ENCODE measurements at regions not wholly inside any gene's neighbourhood (a gene's known extent, or its start where the extent isn't known, plus 50 kb on each side); places are given as distances from the start of the nearest gene placed in this dataset.

- TF ChIP-seq SIN3A (conservative IDR thresholded peaks at IDR 0.05 in 1 of 2, IDR thresholded peaks at IDR 0.05 in 1 of 2; ENCODE audit: low read depth in 1 of 2, low read length in 2 of 2) (no peak), KDM4A (IDR thresholded peaks at IDR 0.05; ENCODE audit: low read depth, low read length, severe bottlenecking) (no peak), BRCA1 (IDR thresholded peaks at IDR 0.05; ENCODE audit: low read depth, low read length) (no peak), CBX8 (IDR thresholded peaks at IDR 0.05; ENCODE audit: borderline replicate concordance, low read depth, low read length) (no peak), RAD21 (IDR thresholded peaks at IDR 0.05 in 1 of 2, conservative IDR thresholded peaks at IDR 0.05 in 1 of 2; ENCODE audit: low read depth in 2 of 2, low read length in 2 of 2) (no peak), JUND (IDR thresholded peaks at IDR 0.05; ENCODE audit: low read length) (no peak), KDM5A (IDR thresholded peaks at IDR 0.05; ENCODE audit: low read length) (no peak), EGR1 (IDR thresholded peaks at IDR 0.05; ENCODE audit: borderline replicate concordance, low read depth, low read length) (no peak)
Observed at GRCh38 chr5:88544136-88544645, 275.5 kb upstream of the TMEM161B start (continued).
